GM12878 (cell line): ENCODE measurements at regions not wholly inside any gene's neighbourhood (a gene's known extent, or its start where the extent isn't known, plus 50 kb on each side); places are given as distances from the start of the nearest gene placed in this dataset.

ENCODE experiments used
- ATAC-seq: fragments of 200-7000 bp; cut with Tn5 transposase; 3 replicates; pipeline ENCODE4 v1.9.1; 2020; ENCODE audit warnings: mild to moderate bottlenecking, moderate library complexity
- BruUV-seq: library from RNA; stranded (reverse); fragments of 400-500 nt; replicated peaks from 2 replicates; lab custom pipeline; 2021; lab: Mats Ljungman, UMichigan
- CTCF ChIA-PET: fragments of 300-600 bp; sonication (Branson Sonifier 250); formaldehyde crosslinking; extraction: SDS; loops from one replicate; lab custom pipeline; 2021; ENCODE audit warnings: inconsistent platforms; lab: Yijun Ruan, JAX
- POLR2A ChIA-PET: fragments of 350-600 bp; formaldehyde crosslinking; extraction: SDS; loops from one replicate; lab custom pipeline; 2021; ENCODE audit warnings: inconsistent platforms; lab: Charles Lee
- RAD21 ChIA-PET: fragments of 300-600 bp; sonication (Branson Sonifier 250); formaldehyde crosslinking; loops from one replicate; lab custom pipeline; 2023; ENCODE audit warnings: antibody characterized with exemption; ENCODE audit not compliant: unreplicated experiment; lab: Charles Lee
- SMC1A ChIA-PET: fragments of 300-600 bp; sonication (Branson Sonifier 250); formaldehyde crosslinking; loops from one replicate; lab custom pipeline; 2023; ENCODE audit not compliant: unreplicated experiment, uncharacterized antibody; lab: Charles Lee
- DNase-seq: peaks from one replicate; pipeline ENCODE4 v3.0.0-alpha.2; 2011; ENCODE audit warnings: low read depth, low spot score
- FAIRE-seq: peaks from 3 replicates; lab custom pipeline; 2011; peaks lifted over from hg19 to GRCh38; lab: Jason Lieb, UNC
- H2AFZ ChIP-seq: 2 replicates; pipeline ENCODE4 v1.6.0; 2011; ENCODE audit warnings: low read depth, low read length, control low read depth; ENCODE audit not compliant: control insufficient read depth
- H3K27ac ChIP-seq: 2 replicates; pipeline ENCODE4 v1.5.1; 2011; ENCODE audit warnings: control low read depth; ENCODE audit not compliant: control insufficient read depth, insufficient read depth
- H3K27me3 ChIP-seq, 2 experiments: replicated peaks in 1 of 2; 2 replicates each; pipeline versions ENCODE4 v1.6.0 to v1.6.1; 2011; ENCODE audit warnings: low read length in 1 of 2; ENCODE audit not compliant: control insufficient read depth in 2 of 2, insufficient read depth in 2 of 2
- H3K36me3 ChIP-seq, 2 experiments: 2 replicates each; pipeline ENCODE4 v1.5.1; 2011; ENCODE audit warnings: low read length in 1 of 2; ENCODE audit not compliant: control insufficient read depth in 2 of 2, insufficient read depth in 2 of 2
- H3K4me1 ChIP-seq: 2 replicates; pipeline ENCODE4 v1.6.1; 2011; ENCODE audit warnings: mild to moderate bottlenecking, low read length, moderate library complexity, mixed read lengths; ENCODE audit not compliant: control insufficient read depth, insufficient read depth
- H3K4me2 ChIP-seq: 2 replicates; pipeline ENCODE4 v1.6.0; 2011; ENCODE audit warnings: control low read depth; ENCODE audit not compliant: control insufficient read depth, insufficient read depth
- H3K4me3 ChIP-seq: fragments of 200-600 bp; sonication (generic); 2 replicates; pipeline ENCODE4 v1.5.1; 2016
- H3K79me2 ChIP-seq: 2 replicates; pipeline ENCODE4 v1.6.0; 2011; ENCODE audit warnings: low read length; ENCODE audit not compliant: control insufficient read depth, insufficient read depth
- H3K9ac ChIP-seq: 2 replicates; pipeline ENCODE4 v1.8.0; 2011; ENCODE audit warnings: low read length, control low read depth, mixed read lengths; ENCODE audit not compliant: control insufficient read depth, insufficient read depth
- H3K9me3 ChIP-seq: replicated peaks from 3 replicates; pipeline ENCODE4 v1.5.1; 2011; ENCODE audit warnings: mild to moderate bottlenecking, low read length; ENCODE audit not compliant: control insufficient read depth, insufficient read depth
- H4K20me1 ChIP-seq: 2 replicates; pipeline ENCODE4 v1.6.0; 2011; ENCODE audit not compliant: control insufficient read depth, insufficient read depth
- ASH2L ChIP-seq: fragments of 300-600, 200-600 bp; sonication (generic); IDR thresholded peaks from 2 replicates; pipeline ENCODE4 v1.6.1; 2017; ENCODE audit warnings: low read depth, mild to moderate bottlenecking, borderline replicate concordance
- BHLHE40 ChIP-seq, 2 experiments: fragments of 450-650 bp in 1 of 2; IDR thresholded peaks; 2 replicates each; pipeline ENCODE4 v1.6.1; 2011 to 2017; ENCODE audit warnings: low read depth in 2 of 2, borderline replicate concordance in 1 of 2, improper control_type of control experiment in 1 of 2, low read length in 1 of 2, mild to moderate bottlenecking in 1 of 2
- BMI1 ChIP-seq: fragments of 450-650 bp; IDR thresholded peaks from 2 replicates; pipeline ENCODE4 v1.6.1; 2016; ENCODE audit warnings: mild to moderate bottlenecking, moderate library complexity, borderline replicate concordance
- ESRRA ChIP-seq: IDR thresholded peaks from 2 replicates; pipeline ENCODE4 v1.6.1; 2012; ENCODE audit warnings: mild to moderate bottlenecking, low read length, improper control_type of control experiment
- EZH2 ChIP-seq: IDR thresholded peaks from 2 replicates; pipeline ENCODE4 v1.6.1; 2012; ENCODE audit warnings: low read depth, mild to moderate bottlenecking, control low read depth, inconsistent platforms, low read length, borderline replicate concordance; ENCODE audit not compliant: control insufficient read depth
- GATAD2B ChIP-seq: fragments of 450-650 bp; conservative IDR thresholded peaks from 2 replicates; pipeline ENCODE4 v1.6.1; 2017; ENCODE audit warnings: low read depth, mild to moderate bottlenecking, moderate library complexity
- HDGF ChIP-seq: fragments of 450-650 bp; IDR thresholded peaks from 2 replicates; pipeline ENCODE4 v1.6.1; 2016; ENCODE audit warnings: antibody characterized with exemption
- KLF5 ChIP-seq: fragments of 450-650 bp; IDR thresholded peaks from 2 replicates; pipeline ENCODE4 v1.6.1; 2014; ENCODE audit warnings: mild to moderate bottlenecking; ENCODE audit not compliant: partially characterized antibody
- LARP7 ChIP-seq: fragments of 450-650 bp; IDR thresholded peaks from 2 replicates; pipeline ENCODE4 v1.6.1; 2017; ENCODE audit warnings: mild to moderate bottlenecking
- MEF2B ChIP-seq: fragments of 450-650 bp; IDR thresholded peaks from 2 replicates; pipeline ENCODE4 v1.6.1; 2018; ENCODE audit warnings: mild to moderate bottlenecking, moderate library complexity; ENCODE audit not compliant: partially characterized antibody, poor library complexity, severe bottlenecking
- NR2F1 ChIP-seq: fragments of 450-650 bp; conservative IDR thresholded peaks from 2 replicates; pipeline ENCODE4 v1.6.1; 2017; ENCODE audit warnings: mild to moderate bottlenecking
- RELA ChIP-seq: fragments of 450-650 bp; IDR thresholded peaks from 2 replicates; pipeline ENCODE4 v1.8.0; 2014; ENCODE audit warnings: borderline replicate concordance; ENCODE audit not compliant: partially characterized antibody
- SIN3A ChIP-seq: IDR thresholded peaks from 2 replicates; pipeline ENCODE4 v1.6.1; 2012; ENCODE audit warnings: low read depth, low read length, improper control_type of control experiment
- SMC3 ChIP-seq: IDR thresholded peaks from 2 replicates; pipeline ENCODE4 v1.6.1; 2011; ENCODE audit warnings: low read length, improper control_type of control experiment, borderline replicate concordance
- SREBF1 ChIP-seq: IDR thresholded peaks from 2 replicates; pipeline ENCODE4 v1.6.1; 2012; ENCODE audit warnings: mild to moderate bottlenecking, low read length
- WGBS: methylation state at CpG from one replicate; pipeline ENCODE4 v1.1.6; 2016; ENCODE audit warnings: low lambda C conversion rate; ENCODE audit not compliant: insufficient replicate concordance, insufficient coverage; ENCODE audit errors: missing lambda C conversion rate; 5-methylcytosine and 5-hydroxymethylcytosine counted together
- in situ Hi-C: fragments of 300-500 bp; cut with MboI; formaldehyde crosslinking; loops from 9 replicates; pipeline ENCODE4 v1.14.3; 2018; ENCODE audit warnings: mixed read lengths
- intact Hi-C: fragments of 100-400 bp; cut with micrococcal nuclease; formaldehyde crosslinking; loops from one replicate; pipeline ENCODE4 v1.14.2; 2022; ENCODE audit not compliant: unreplicated experiment
- TF ChIP-seq, protein P1 (sequence below): IDR thresholded peaks from 2 replicates; pipeline ENCODE4 v1.6.1; 2011; ENCODE audit warnings: low read depth, mild to moderate bottlenecking, low read length, moderate library complexity, borderline replicate concordance; ENCODE audit errors: extremely low read depth

DNA sequence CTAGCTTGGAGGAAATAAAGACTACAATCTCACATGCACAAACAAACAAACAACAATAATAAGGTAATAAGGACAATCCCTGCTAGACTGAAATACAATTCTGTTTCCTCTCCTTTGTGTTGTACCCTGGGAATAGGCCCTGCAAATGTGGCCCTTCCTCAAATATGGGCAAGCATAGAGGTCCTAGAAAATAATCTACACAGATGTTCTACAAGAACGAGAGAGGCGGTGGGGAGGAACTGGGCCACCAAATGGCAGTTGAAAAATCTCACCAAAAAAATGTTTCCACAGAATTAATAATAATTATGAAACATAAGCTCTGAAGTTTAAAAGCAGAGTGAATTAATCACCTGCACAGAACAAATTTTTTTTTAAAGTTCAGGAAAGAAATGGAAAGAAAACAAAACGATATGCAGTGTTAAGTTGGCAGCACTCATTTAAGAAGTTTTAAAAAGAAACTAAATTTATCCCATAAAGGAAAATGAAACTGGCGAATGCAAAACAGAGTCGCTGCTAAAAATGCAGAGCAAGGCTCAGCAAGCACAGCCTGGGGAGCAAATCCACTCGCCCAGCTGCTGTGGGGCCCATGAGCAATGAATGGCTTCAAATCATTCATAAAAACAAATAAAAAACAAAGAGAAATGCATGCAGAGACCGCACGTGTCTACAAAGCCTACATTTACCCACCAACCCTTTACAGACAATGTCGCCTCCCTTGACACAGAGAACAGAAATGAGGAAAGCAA is 475.4 kb downstream of the OCA2 start:
- in situ Hi-C loops = no loop called here
- no peak overlapping the region for H3K4me2 ChIP-seq
- no peaks in the 10 kb centered on the region for H3K36me3 ChIP-seq
- no peak overlapping the region for H3K9ac ChIP-seq
- no peak for FAIRE-seq
- no peak overlapping the region for H3K4me3 ChIP-seq
- no peak for DNase-seq
- H3K27ac ChIP-seq = no peak overlapping the region
- H4K20me1 ChIP-seq = no peaks in the 10 kb centered on the region
- TF ChIP-seq KLF5 = no peak
- no peak for TF ChIP-seq BHLHE40 (IDR thresholded peaks at IDR 0.05; ENCODE audit: borderline replicate concordance in 1 of 2, low read depth in 2 of 2, low read length in 1 of 2)
- no peak for TF ChIP-seq LARP7
- TF ChIP-seq ESRRA = no peak
- TF ChIP-seq, protein P1, sequence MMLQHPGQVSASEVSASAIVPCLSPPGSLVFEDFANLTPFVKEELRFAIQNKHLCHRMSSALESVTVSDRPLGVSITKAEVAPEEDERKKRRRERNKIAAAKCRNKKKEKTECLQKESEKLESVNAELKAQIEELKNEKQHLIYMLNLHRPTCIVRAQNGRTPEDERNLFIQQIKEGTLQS = no peak
- no peak for TF ChIP-seq SREBF1
- TF ChIP-seq HDGF = no peak
- TF ChIP-seq EZH2 = no peak
- TF ChIP-seq BMI1 = no peak
- TF ChIP-seq GATAD2B = no peak
- no peak for TF ChIP-seq RELA
- no peak for TF ChIP-seq MEF2B
- no peak for TF ChIP-seq SMC3
- TF ChIP-seq NR2F1 = no peak
- no peak for TF ChIP-seq SIN3A
- no peak for TF ChIP-seq ASH2L
- H3K9me3 ChIP-seq = no peaks in the 10 kb centered on the region; the same call in 2 of the 3 replicates
- SMC1A ChIA-PET = no interaction called here
- no peaks in the 10 kb centered on the region for H3K27me3 ChIP-seq
- POLR2A ChIA-PET = no interaction called here
- no peak overlapping the region for H2AFZ ChIP-seq
- no peaks in the 10 kb centered on the region for H3K79me2 ChIP-seq
- RAD21 ChIA-PET = no interaction called here
- H3K4me1 ChIP-seq = no peaks in the 10 kb centered on the region
- intact Hi-C loops = no loop called here
- 21% methylated on average over 9 of the region's 9 CpGs for WGBS
- no peak for ATAC-seq
- no TSS peak for BruUV-seq
- CTCF ChIA-PET = no interaction called here
